Testis (tissue), 2 donors: ENCODE measurements at regions not wholly inside any gene's neighbourhood (a gene's known extent, or its start where the extent isn't known, plus 50 kb on each side); places are given as distances from the start of the nearest gene placed in this dataset.

ENCODE experiments used
- CTCF ChIP-seq, 3 experiments: fragments of 450-650 bp in 2 of 3; fragments of 200-600 bp in 1 of 3; sonication (generic) in 1 of 3; IDR thresholded peaks; one replicate each; pipeline ENCODE4 v1.5.1; 2016 to 2019; ENCODE audit warnings: antibody characterized with exemption in 3 of 3, mild to moderate bottlenecking in 2 of 3, moderate library complexity in 1 of 3
- POLR2A ChIP-seq: fragments of 450-650 bp; IDR thresholded peaks from one replicate; pipeline ENCODE4 v1.6.1; 2017; ENCODE audit warnings: antibody characterized with exemption, mild to moderate bottlenecking, moderate library complexity

- no peak for TF ChIP-seq CTCF (IDR thresholded peaks at IDR 0.05)
- TF ChIP-seq POLR2A: no peak
These were observed 113.1 kb upstream of the ZNF217 start for GRCh38 chr20:53706466-53707370.
